Ovary (tissue), 7 donors: ENCODE measurements at regions not wholly inside any gene's neighbourhood (a gene's known extent, or its start where the extent isn't known, plus 50 kb on each side); places are given as distances from the start of the nearest gene placed in this dataset.
A peak's percentile ranks its signal among the peaks of the same experiment; 100 is the strongest.

ENCODE experiments used
- DNase-seq, 5 donors: peaks; one replicate each; pipeline ENCODE4 v3.0.0-alpha.2; 2019 to 2020
- H3K27ac ChIP-seq, 2 donors: fragments of 200-600 bp; one replicate each; pipeline versions ENCODE4 v1.5.1 to v1.8.0; 2019 to 2022
- H3K27me3 ChIP-seq: fragments of 200-600 bp; one replicate; pipeline ENCODE4 v1.8.0; 2022
- H3K36me3 ChIP-seq: fragments of 200-600 bp; sonication (generic); one replicate; pipeline ENCODE4 v1.5.1; 2019
- H3K4me1 ChIP-seq: one replicate; pipeline ENCODE4 v1.8.1; 2013; ENCODE audit warnings: mild to moderate bottlenecking, moderate library complexity; ENCODE audit not compliant: insufficient read depth
- H3K4me3 ChIP-seq: fragments of 200-600 bp; sonication (generic); one replicate; pipeline ENCODE4 v1.5.1; 2017
- H3K9me3 ChIP-seq, 2 donors: fragments of 200-600 bp in 1 of 2; sonication (generic) in 1 of 2; one replicate each; pipeline versions ENCODE4 v1.5.1 to v1.8.1; 2013 to 2019; ENCODE audit warnings: mild to moderate bottlenecking in 1 of 2, moderate library complexity in 1 of 2
- EP300 ChIP-seq: sonication (generic); formaldehyde crosslinking; IDR thresholded peaks from one replicate; pipeline ENCODE4 v1.6.1; 2017; ENCODE audit warnings: antibody characterized with exemption
- POLR2A ChIP-seq: fragments of 450-650 bp; IDR thresholded peaks from one replicate; pipeline ENCODE4 v1.6.1; 2017; ENCODE audit warnings: antibody characterized with exemption, mild to moderate bottlenecking, moderate library complexity
- WGBS, 3 donors: extraction: QIAGEN DNeasy Blood & Tissue Kit in 1 of 3; methylation state at CpG; one replicate each; pipeline versions ENCODE4 v1.1.5 to v1.1.7; 2013 to 2017; 5-methylcytosine and 5-hydroxymethylcytosine counted together
- intact Hi-C, 4 donors: fragments of 100-400 bp; cut with DNase I; formaldehyde crosslinking; loops; one replicate each; pipeline versions ENCODE4 v1.11.0 to v1.15.1; 2022 to 2023
- TF ChIP-seq, protein P1 (sequence below), 3 donors: fragments of 450-650 bp in 2 of 3; fragments of 200-600 bp in 1 of 3; IDR thresholded peaks; one replicate each; pipeline versions ENCODE4 v1.5.1 to v1.8.0; 2016 to 2022; ENCODE audit warnings: antibody characterized with exemption in 3 of 3, mild to moderate bottlenecking in 1 of 3
- donor health status: DM: no; HTN: no; CAD: no; lungs with moderate emphysema.
- donor health status: DM: no; HTN: no; CAD: no.
- donor health status: Bipolar disorder and iron deficiency.
- donor health status: DM: no; HTN: no; CAD: no.
- donor health status: DM: yes; HTN: yes; CAD: no.

DNA sequence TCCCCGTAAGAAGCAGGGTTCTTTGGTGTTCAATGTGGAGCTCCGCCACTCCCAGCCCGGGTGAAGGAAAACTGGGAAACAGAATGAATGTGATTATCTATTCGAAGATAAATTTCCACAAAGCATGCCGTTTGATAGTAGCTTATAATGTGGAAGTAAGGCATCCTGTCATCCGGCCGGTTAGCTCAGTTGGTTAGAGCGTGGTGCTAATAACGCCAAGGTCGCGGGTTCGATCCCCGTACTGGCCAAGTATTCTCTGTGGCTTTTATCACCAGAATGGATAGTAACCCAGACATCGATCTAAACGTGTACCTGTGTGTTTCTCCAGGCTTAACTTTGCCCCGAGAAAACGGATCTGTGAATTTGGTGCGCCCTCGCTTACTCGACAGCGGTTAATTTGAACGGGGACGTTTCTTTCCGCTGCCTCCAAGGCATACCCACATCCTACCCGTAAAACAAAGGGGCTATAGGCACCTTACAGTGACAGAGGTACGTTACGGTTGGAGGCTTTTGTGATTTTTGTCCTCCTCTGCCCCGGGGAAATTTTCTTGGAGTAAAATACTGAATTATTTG is 215.2 kb upstream of the ZNF184 start:
- Histone ChIP-seq H3K27me3 (no peaks in the 10 kb centered on the region), H3K9me3 (no peaks in the 10 kb centered on the region), H3K4me1 (peaks cover 1% of the 10 kb centered on the region), H3K4me3 (peak overlapping the region; percentile 39), H3K27ac (peak overlapping the region; percentile 48 to 74), H3K36me3 (no peaks in the 10 kb centered on the region)
- TF ChIP-seq EP300: no peak
- TF ChIP-seq, protein P1, sequence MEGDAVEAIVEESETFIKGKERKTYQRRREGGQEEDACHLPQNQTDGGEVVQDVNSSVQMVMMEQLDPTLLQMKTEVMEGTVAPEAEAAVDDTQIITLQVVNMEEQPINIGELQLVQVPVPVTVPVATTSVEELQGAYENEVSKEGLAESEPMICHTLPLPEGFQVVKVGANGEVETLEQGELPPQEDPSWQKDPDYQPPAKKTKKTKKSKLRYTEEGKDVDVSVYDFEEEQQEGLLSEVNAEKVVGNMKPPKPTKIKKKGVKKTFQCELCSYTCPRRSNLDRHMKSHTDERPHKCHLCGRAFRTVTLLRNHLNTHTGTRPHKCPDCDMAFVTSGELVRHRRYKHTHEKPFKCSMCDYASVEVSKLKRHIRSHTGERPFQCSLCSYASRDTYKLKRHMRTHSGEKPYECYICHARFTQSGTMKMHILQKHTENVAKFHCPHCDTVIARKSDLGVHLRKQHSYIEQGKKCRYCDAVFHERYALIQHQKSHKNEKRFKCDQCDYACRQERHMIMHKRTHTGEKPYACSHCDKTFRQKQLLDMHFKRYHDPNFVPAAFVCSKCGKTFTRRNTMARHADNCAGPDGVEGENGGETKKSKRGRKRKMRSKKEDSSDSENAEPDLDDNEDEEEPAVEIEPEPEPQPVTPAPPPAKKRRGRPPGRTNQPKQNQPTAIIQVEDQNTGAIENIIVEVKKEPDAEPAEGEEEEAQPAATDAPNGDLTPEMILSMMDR (IDR thresholded peaks at IDR 0.05): no peak
- no peak for TF ChIP-seq POLR2A
- peak; percentile 76 to 91 (median 88) for DNase-seq
- 0% methylated on average over 27 to 28 of the region's 28 CpGs for WGBS, 3 donors
- intact Hi-C loops: loop anchor here in 1 of 4 donors (10.0 kb wide), 1 partner anchor 213 kb away; the partner anchor contains the start of gene ZNF184

DNA sequence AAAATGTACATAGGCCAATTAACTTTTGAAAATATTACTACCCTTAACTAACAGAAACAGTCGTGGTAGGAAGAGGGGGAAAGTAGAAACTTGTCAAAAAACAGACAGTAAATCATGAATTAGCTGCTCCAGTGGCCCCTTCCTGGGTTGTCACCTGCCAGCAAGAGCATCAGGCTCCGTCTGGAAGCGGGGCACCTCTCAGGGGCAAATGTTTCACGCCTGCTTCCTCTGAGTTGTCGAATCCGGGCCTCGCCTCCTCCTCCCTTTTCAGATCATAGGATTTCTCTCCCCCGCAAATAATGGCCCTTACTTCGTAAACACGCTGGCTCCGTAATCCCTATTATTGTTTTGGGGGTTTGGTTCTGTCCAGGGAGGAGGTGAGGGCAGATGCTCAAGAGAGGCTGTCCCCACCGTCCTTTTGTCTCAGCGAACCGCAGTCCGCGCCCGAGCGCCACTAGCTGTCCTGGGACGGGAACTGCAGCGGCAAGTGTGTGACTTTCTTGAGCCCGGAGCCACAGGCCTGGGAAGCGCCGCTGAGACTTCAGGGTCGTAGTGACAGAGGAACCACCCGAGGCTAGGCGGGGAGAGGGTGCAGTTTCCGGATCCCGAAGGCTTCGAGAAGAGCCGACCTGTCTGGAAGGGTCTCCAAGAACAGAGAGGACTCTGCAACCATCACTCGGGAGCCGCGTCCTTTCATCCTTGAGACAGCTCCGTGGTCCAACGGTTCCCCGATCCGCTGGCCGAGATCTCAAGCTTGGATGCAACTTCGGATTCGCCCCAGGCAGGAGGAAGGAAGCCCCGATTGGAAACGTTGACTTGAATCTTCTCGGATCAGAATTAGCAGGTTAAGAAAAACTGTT is 214.5 kb upstream of the ZNF184 start:
- DNase-seq: peak; percentile 78 to 82 (median 81)
- no peaks in the 10 kb centered on the region for H3K9me3 ChIP-seq
- H3K36me3 ChIP-seq: no peaks in the 10 kb centered on the region
- intact Hi-C loops: loop anchor here in 1 of 4 donors (10.0 kb wide), 1 partner anchor 213 kb away; the partner anchor contains the start of gene ZNF184
- H3K4me1 ChIP-seq: peaks cover 1% of the 10 kb centered on the region
- no peaks in the 10 kb centered on the region for H3K27me3 ChIP-seq
- peak overlapping the region; percentile 48 to 74 for H3K27ac ChIP-seq
- TF ChIP-seq, protein P1 (IDR thresholded peaks at IDR 0.05): peak; percentile 56 to 68 (median 57)
- no peak for TF ChIP-seq POLR2A
- H3K4me3 ChIP-seq: peak overlapping the region; percentile 39
- WGBS, 3 donors: 0 to 1% (median 1%) methylated on average over 43 of the region's 43 CpGs

DNA sequence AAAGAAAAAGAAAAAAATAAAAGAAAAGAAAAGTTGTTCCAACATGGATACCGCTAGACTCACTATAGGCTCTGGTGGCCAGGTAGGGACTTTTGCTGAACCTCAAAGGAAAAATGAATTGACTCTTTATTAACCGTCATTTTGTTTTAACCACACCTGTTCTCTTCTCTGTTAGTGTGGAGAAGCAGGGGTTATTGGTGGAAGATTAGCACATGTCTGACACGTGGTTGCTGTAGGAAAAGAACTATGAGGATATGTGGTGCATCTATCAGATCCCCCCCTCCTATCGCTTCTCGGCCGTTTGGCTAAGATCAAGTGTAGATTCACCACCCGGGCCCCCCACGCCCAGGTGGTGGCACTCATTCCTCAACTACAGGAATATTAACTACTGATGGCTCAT is 212.4 kb upstream of the ZNF184 start:
- no peak for DNase-seq
- H3K9me3 ChIP-seq: no peaks in the 10 kb centered on the region
- intact Hi-C loops: loop anchor here in 1 of 4 donors (10.0 kb wide), 1 partner anchor 210 kb away; the partner anchor contains the start of gene ZNF184
- WGBS, 3 donors: 64 to 75% (median 69%) methylated on average over 8 of the region's 8 CpGs
- H3K4me3 ChIP-seq: no peak overlapping the region
- H3K4me1 ChIP-seq: peaks cover 1% of the 10 kb centered on the region
- H3K27me3 ChIP-seq: no peaks in the 10 kb centered on the region
- no peak overlapping the region for H3K27ac ChIP-seq
- H3K36me3 ChIP-seq: no peaks in the 10 kb centered on the region
- TF ChIP-seq EP300 (no peak), POLR2A (no peak)
- TF ChIP-seq, protein P1 (IDR thresholded peaks at IDR 0.05): no peak

DNA sequence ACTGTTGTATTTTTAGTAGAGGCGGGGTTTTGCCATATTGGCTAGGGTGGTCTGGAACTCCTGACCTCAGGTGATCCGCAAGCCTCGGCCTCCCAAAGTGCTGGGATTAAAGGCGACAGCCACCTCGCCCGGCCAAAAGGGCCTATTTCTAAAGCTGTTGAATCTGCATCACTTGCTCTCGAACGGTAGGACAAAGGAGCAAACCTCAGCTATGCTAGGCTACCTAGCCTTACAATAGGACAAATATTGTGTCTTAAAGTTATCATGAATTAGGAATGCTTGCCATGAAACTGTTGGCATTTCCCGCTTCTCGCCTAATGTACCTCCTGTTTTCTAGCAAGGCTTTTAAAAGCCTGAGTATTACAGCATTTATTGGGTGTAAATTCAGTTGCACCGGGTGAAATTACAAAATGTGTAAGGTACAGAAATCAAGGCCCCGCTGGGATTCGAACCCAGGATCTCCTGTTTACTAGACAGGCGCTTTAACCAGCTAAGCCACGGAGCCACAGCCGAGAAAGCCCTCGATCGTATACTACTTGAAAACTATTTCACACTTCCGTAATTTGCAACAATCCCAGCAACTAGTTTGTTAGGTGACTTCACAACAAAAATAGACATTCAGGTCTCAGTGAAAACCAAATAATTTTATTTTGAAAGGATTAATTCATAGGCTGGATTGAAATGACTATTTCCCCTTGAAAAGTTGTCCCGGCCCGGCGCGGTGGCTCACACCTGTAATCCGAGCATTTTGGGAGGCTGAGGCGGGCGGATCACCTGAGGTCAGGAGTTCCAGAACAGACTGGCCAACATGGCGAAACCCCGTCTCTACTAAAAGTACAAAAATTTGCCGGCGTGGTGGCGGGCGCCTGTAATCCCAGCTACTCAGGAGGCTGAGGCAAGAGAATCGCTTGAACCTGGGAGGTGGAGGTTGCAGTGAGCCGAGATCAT is 211.6 kb upstream of the ZNF184 start:
- no peaks in the 10 kb centered on the region for H3K27me3 ChIP-seq
- H3K9me3 ChIP-seq: no peaks in the 10 kb centered on the region
- no peak overlapping the region for H3K4me3 ChIP-seq
- H3K27ac ChIP-seq: no peak overlapping the region
- intact Hi-C loops: loop anchor here in 1 of 4 donors (10.0 kb wide), 1 partner anchor 210 kb away; the partner anchor contains the start of gene ZNF184
- peaks cover 1% of the 10 kb centered on the region for H3K4me1 ChIP-seq
- 32 to 44% (median 35%) methylated on average over 34 of the region's 34 CpGs for WGBS, 3 donors
- DNase-seq: peak; percentile 46 to 72 (median 59)
- no peaks in the 10 kb centered on the region for H3K36me3 ChIP-seq
- TF ChIP-seq, protein P1 (IDR thresholded peaks at IDR 0.05): no peak
- TF ChIP-seq EP300 (no peak), POLR2A (no peak)
